GM18520 (cell line): ENCODE measurements at regions not wholly inside any gene's neighbourhood (a gene's known extent, or its start where the extent isn't known, plus 50 kb on each side); places are given as distances from the start of the nearest gene placed in this dataset.

Source experiments
- ATAC-seq: cut with Tn5 transposase; IDR thresholded peaks from one replicate; pipeline ENCODE4 v1.9.1; 2021; ENCODE audit not compliant: unreplicated experiment

DNA sequence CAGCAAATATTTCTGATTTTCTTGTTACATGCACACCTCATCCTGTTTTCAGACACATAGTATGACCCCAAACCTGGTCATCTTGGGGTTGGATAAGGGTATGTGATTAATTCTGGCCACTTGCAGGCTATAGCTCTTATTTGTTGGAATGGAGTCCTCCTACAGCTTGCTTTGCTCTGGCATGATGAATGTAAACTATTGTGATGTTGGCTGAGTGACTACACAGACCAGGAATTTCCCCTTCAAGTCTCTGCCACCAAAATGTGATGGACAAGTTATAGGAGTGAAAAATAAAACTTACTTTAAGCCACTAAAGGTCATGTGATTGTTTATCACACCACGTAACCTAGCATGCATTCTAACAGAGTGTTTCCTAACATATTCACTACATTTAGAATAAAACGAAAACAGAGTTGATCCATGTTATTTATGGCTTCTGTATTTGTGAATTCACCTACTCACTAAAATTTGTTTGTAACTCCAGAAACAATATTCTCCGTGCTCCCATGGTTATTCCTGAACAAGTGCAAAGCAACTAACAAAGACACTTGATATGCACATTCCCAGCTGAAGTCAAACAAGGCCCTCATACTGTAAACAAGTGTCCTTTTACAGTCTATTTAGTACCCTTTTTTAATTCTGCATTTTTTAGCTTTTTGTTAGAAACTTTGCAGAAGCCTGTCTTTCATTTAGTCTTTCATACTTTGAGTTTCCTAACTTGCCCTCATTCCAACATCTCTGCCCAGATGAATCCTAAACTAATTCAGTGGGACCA lies 599.2 kb upstream of the PCDH15 start:
- no peak for ATAC-seq

DNA sequence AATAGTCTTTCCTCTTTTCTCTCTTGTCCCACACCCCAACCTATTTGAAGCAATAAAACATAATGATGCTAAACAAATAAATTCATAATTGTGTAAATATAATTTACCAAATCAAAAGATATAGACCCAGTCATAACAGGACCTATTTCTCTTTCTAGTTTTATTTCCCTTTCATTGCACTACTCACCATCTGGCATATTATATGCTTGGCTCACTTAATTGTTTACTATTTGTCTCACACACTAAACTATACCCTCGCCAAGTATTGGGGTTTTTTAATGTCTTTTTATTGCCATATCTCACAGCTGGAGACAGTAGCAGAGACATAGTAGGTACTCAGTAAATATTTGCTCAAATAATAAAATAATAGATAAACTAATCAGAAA lies 597.5 kb upstream of the PCDH15 start:
- ATAC-seq = no peak

DNA sequence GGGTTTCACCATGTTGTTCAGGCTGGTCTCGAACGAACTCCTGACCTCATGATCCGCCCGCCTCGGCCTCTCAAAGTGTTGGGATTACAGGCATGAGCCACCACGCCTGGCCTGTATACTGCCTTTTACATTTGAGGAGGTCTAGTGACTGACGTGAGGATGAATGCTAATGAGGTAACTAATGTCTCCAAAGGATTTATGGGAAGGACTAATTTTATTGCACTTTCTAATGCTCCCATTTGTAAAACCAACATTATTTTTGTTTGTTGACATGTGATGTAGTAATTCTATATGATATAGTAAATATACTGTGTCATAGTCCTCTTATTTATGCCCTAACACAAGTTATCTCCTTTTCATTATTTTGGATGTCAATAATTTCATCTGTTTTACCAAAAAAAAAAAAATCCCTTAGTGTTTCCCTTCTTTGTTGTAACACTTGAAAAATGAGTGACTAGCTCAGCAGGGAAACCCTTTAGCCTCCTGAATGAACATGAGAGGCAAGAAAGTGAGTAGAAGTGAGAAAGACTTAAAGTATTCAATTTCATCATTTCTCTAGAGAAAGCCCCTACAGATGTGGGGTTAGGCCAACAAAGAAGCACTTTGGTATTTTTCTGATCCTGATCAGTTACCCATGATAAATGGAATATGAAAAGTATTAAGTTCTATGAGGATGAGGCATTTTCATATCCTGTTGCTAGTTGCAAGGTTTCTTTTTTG lies 596.9 kb upstream of the PCDH15 start:
- no peak for ATAC-seq

- no peak for ATAC-seq
Measured at GRCh38 chr10:55378196-55378595, 577.2 kb upstream of the PCDH15 start.

DNA sequence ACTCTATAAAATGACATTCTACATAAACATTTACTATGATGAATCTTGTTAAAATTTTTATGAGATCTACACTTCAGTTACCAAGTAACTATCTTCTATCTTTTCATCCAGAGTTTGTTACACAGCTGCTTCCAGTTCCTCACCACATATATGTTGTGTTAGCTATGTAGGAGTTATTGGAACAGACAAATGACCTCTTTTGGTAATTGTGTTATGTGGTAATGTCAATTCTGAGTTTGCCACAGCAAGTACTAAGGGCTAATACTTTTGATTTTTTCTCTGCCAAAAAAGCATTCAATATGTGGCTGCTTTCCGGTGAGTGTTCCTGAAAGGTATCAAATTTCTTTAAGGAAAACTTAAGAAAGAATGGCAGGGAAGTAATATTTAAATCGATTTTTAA lies 573.9 kb upstream of the PCDH15 start:
- ATAC-seq = no peak

GRCh38 chr10:55374060-55374459 lies 573.0 kb upstream of the PCDH15 start:
- ATAC-seq = no peak

GRCh38 chr10:55369670-55370420 lies 568.8 kb upstream of the PCDH15 start:
- no peak for ATAC-seq

DNA sequence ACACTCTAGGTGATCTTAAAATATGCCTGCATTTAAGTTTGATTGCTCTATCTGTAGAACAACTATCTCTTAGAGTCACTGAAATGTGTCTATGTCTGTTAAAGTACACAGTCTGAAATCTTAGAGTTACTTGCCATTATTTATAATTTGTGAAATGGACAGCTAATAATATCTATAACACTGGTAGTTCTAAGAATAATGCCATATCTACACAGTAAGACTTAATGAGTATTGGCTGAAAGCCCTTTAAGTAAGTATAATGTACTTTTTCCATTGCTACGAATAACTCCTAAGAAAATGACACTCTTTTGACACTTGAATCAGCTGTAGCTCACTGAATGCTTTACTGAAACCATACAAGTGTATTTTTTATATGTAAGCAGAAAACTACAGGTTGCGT lies 567.4 kb upstream of the PCDH15 start:
- no peak for ATAC-seq

- no peak for ATAC-seq
Measured at GRCh38 chr10:55367555-55367954, 566.5 kb upstream of the PCDH15 start.

DNA sequence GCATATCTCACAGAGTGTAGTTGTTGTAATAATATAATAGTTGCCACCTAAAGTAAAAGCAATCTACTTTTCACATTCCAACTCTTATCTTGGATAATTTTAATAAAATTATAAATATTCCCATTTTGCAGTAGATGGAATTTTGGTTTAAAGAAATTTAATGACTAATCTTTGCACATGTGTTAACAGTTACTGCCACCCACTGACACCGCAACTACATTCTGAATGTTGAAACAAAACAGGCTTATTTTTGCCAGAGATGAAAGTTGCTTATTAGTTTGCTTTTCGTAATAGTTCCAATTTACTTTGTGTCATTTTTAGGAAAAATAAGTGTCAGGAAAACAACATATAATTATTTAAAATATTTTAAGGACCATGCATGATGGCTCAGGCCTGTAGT lies 557.5 kb upstream of the PCDH15 start:
- ATAC-seq = no peak

GRCh38 chr10:55353414-55353813 lies 552.4 kb upstream of the PCDH15 start:
- ATAC-seq = no peak

- ATAC-seq = no peak
Measured at GRCh38 chr10:55351431-55351830, 550.4 kb upstream of the PCDH15 start.

DNA sequence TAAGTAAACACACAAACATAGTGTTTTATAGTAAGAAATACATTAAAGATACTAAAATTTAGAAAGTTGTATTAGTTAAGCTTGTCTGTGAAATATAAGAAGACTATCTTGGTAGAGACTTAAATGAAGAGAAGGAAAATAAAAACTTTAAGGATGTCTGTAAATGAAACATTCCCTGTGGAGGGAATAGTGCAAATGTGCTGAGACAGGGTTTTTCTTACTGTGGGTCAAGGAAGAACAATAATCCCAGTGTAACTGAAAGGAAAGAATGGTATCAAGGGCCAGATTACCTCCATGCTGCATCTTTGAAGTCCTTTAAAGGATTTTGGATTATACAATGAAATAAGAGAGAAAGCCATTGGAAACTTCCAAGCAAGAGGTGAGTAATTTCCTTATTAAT lies 547.5 kb upstream of the PCDH15 start:
- no peak for ATAC-seq

DNA sequence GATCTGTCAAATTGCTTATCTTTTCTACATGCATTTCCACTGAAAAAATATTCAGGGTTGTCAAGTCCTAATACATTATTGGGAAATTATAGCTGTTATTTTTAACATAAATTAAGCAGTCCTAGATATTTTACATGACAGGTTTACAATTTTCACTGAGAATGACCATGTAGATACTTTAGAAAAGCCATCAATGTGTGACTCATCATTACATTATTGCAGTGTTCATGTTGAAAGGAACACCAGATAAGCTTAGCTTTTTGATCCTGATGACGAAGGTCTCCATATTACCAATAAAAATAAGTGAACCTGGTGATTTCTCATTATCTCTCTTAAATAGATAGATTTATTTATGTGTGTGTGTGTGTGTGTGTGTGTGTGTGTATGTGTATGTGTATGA lies 529.5 kb upstream of the PCDH15 start:
- no peak for ATAC-seq

DNA sequence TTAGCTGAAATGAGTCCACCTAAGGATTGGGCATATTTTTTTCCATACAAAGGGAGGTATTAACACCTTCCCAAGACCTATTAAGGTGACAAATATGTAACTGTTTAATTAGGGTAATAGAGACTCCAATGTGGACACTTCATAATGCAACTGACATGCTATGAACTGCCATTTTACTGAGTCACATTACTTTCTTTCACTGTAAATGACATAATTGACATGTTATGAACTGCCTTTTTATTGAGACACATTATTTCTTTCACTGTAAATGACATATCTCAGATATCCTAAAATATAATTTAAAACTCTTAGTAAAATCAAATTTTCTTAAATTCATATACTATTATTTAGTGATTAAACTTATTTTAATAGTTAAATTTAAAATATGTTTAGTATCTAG lies 528.8 kb upstream of the PCDH15 start:
- no peak for ATAC-seq

- no peak for ATAC-seq
Measured at GRCh38 chr10:55320187-55320700, 519.2 kb upstream of the PCDH15 start.

GRCh38 chr10:55311848-55312635 lies 511.0 kb upstream of the PCDH15 start:
- no peak for ATAC-seq

DNA sequence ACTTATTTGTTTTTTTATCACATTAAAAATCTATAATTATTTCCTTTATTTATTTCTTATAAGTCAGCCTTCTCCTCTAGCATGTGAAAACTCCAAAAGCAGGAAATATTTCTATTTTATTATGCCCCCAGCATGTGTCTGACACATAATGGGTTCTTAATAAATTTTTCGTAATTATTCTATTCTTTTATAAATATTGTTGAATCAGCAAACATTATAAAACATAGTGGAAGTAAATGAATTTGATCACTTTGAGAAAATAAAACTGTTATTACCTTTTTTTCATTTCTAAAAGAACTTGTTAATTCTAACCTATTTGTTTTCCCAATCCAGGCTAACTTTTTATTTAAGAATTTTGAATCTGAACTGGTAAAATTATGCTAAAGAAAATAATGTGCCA lies 509.1 kb upstream of the PCDH15 start:
- no peak for ATAC-seq

GRCh38 chr10:55305285-55305684 lies 504.3 kb upstream of the PCDH15 start:
- no peak for ATAC-seq

DNA sequence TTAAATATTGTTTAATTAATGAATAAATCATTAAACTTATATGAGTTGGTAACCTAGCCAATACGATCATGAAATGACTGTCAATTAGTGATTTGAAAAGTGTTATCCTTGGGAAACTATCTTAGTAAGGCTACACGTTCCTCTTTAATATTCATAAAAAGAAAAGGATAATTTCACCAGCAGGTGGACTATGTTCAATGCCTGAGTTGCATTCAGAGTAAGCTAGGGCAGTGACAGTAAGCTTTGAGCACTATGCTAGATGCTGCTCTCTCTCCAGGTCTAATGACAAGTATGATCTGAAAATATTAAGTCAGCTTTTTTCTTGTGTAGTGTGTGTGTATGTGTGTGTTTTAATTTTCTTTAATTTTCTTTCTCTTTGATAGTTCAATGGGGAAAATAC lies 486.3 kb upstream of the PCDH15 start:
- no peak for ATAC-seq

- no peak for ATAC-seq
Measured at GRCh38 chr10:55283031-55283430, 482.0 kb upstream of the PCDH15 start.
